ENCODE measurements at regions not wholly inside any gene's neighbourhood (a gene's known extent, or its start where the extent isn't known, plus 50 kb on each side); places are given as distances from the start of the nearest gene placed in this dataset.

DNA sequence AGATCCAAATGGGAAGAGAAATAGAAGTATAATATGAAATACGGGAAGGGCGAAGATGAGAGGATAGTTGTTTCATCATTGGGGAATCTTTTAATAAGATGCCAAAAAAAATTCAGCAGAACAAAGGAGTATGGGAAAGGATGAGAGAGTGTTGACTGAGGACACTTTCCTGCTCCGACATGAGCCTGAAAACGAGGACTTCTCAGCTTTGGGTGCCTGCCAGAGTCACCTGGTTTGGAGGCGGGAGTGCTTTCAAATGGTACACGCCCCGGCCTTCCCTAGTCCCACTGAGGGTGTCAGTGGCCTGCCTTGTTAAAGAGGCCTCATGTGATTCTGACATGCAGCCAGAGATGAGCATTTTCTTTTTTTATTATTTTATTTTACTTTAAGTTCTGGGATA is 250.9 kb downstream of the ANKRD60 start:
- no peak for TF ChIP-seq TAF7 (optimal IDR thresholded peaks at IDR 0.05; ENCODE audit: borderline replicate concordance, low read depth, low read length)
- TF ChIP-seq, protein P1, sequence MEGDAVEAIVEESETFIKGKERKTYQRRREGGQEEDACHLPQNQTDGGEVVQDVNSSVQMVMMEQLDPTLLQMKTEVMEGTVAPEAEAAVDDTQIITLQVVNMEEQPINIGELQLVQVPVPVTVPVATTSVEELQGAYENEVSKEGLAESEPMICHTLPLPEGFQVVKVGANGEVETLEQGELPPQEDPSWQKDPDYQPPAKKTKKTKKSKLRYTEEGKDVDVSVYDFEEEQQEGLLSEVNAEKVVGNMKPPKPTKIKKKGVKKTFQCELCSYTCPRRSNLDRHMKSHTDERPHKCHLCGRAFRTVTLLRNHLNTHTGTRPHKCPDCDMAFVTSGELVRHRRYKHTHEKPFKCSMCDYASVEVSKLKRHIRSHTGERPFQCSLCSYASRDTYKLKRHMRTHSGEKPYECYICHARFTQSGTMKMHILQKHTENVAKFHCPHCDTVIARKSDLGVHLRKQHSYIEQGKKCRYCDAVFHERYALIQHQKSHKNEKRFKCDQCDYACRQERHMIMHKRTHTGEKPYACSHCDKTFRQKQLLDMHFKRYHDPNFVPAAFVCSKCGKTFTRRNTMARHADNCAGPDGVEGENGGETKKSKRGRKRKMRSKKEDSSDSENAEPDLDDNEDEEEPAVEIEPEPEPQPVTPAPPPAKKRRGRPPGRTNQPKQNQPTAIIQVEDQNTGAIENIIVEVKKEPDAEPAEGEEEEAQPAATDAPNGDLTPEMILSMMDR (IDR thresholded peaks at IDR 0.05; ENCODE audit: control extremely low read depth in 1 of 3, insufficient read depth in 1 of 3, low read depth in 1 of 3, low read length in 3 of 3): no peak
- TF ChIP-seq FOSL1 (IDR thresholded peaks at IDR 0.05; ENCODE audit: insufficient read depth, low read depth, low read length): no peak
- TF ChIP-seq, protein P2, sequence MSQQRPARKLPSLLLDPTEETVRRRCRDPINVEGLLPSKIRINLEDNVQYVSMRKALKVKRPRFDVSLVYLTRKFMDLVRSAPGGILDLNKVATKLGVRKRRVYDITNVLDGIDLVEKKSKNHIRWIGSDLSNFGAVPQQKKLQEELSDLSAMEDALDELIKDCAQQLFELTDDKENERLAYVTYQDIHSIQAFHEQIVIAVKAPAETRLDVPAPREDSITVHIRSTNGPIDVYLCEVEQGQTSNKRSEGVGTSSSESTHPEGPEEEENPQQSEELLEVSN (IDR thresholded peaks at IDR 0.05): no peak
- no peak for TF ChIP-seq JUND (IDR thresholded peaks at IDR 0.05; ENCODE audit: low read length)
- TF ChIP-seq HDAC6 (IDR thresholded peaks at IDR 0.05; ENCODE audit: low read depth, low read length): no peak
- no peak for TF ChIP-seq EZH2 (IDR thresholded peaks at IDR 0.05; ENCODE audit: low read depth, low read length, severe bottlenecking)

Data from H1 (cell line).